ENCODE measurements at regions not wholly inside any gene's neighbourhood (a gene's known extent, or its start where the extent isn't known, plus 50 kb on each side); places are given as distances from the start of the nearest gene placed in this dataset.
A peak's percentile ranks its signal among the peaks of the same experiment; 100 is the strongest.

- no peak for DNase-seq
Observed at GRCh38 chr12:30874455-30875321, 51.9 kb upstream of the TSPAN11 start.

- DNase-seq = no peak
Observed at GRCh38 chr12:30870491-30871265, 55.9 kb upstream of the TSPAN11 start.

GRCh38 chr12:30867415-30867814, 59.1 kb upstream of the TSPAN11 start:
- no peak for DNase-seq

GRCh38 chr12:30866256-30866655, 60.3 kb upstream of the TSPAN11 start:
- DNase-seq = no peak

DNA sequence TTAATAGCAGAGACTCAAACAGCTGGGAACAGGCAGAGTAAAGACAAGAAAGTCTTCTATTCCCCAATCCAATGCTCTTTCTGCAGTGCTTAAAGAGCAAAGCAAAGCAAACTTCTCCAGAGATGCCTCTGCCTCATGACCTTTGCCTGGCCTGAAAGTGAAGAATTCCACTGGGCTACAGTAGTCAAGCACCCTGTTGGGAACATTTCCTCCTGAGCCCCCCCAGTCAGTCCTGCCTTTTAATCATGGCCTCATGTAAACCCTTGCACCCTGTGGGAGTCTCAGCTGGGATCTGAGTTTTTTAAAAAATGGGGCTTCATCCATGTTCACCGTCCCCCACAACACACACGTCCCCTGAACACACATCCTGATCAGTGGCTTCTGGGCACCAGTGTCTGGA, 62.7 kb upstream of the TSPAN11 start:
- DNase-seq = no peak

DNA sequence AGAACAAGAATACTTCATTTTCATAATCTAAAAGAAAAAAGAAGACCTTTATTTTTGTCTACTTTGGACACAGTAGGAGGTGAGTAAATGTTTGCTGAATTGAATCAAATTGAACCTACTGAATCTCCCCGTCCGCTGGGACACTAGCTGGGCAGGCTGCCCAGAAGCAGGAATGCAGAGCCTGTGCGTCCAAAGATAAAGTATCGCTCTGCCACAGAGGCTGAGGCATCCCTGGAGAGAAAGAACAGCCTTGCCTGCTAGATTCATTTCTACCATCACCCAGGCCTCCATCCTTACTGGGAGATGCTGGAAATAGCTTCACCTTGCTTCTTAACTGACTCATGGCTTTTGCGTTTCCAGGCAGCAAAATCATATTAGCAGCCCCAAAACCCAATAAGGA, 64.1 kb upstream of the TSPAN11 start:
- DNase-seq = no peak

- DNase-seq = no peak
Observed at GRCh38 chr12:30859226-30859625, 67.3 kb upstream of the TSPAN11 start.

DNA sequence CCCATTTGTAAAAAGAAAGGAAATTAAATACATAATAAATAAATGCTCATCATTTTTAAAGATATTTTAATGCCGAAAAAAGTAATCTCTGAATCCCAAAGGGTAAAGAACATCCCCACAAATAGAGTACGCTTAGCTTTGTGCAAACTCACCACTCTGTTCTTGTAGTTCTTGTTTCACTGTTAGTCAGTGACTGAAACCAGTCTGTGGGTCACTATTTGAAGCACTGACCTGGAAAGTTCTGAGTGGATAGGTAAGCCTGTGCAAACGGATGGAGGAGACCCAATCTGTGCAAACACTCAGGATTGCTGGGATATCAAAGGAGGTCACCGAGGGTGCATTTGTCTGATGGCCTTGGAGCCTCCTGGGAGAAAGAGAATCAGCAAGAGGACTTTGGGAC, 68.1 kb upstream of the TSPAN11 start:
- no peak for DNase-seq

- DNase-seq = no peak
Observed at GRCh38 chr12:30853561-30854133, 72.9 kb upstream of the TSPAN11 start.

DNA sequence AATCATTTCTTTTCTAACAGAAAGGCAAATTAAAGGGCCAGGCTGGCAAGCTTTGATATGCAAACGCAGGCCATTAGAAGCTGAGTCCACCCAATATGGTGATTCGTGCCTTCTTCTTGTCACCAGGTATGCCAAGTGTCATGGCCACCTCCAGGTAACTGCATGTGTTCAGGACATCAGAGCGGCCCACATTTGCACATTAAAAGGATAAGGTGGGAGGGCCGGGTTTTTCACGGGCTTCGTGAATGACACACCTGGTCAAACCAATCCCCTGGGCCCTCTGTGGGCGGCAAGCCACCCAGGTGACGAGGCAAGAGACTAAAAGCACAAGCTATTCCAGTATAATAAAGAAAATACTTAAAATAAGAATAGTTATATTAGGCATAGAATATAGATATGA, 75.9 kb upstream of the TSPAN11 start:
- no peak for DNase-seq

- peak in 1 of 2 donors; percentile 28 for DNase-seq
Observed at GRCh38 chr12:30847259-30847658, 79.3 kb upstream of the TSPAN11 start.

- no peak for DNase-seq
Observed at GRCh38 chr12:30846776-30847175, 79.8 kb upstream of the TSPAN11 start.

DNA sequence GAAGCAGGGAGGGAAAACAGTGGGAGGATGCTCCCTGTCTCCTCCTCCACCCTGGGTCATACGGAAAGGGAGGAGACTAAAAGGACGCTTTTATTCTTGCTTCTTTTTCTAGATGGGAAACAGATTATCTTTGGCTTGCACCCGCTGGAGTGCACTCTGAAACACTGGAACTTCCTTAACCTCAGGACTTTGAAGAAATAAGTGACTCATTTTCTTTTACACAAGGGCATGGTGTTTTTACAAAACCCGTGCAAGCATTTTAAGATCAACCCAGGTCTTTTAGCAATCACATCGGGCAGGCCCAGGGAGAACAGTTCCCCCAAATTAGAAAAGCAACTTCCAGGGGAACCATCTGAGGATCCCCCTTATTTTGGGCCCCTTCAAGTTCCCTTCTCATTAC, 80.9 kb upstream of the TSPAN11 start:
- DNase-seq = no peak

- DNase-seq = no peak
Observed at GRCh38 chr12:30843211-30843610, 83.3 kb upstream of the TSPAN11 start.

DNA sequence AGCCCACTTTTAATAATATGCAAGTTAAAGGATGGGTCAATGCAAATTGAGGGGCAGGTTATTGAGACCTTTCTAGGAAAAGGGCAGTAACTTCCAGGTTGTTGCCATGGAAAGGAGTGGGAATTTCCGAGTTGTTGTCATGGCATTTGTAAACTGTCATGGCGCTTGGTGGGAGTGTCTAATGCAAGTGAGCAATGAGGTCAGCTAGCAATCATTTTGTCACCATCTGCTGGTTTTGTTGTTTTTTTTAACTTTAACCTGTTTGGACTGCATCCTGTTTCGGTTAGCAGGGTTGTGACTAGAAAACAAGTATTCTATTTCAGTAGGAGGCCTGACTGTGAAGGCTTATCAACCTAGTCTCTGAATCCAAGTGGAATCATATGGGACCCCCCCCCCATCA, 85.8 kb upstream of the TSPAN11 start:
- no peak for DNase-seq

- no peak for DNase-seq
Observed at GRCh38 chr12:30839643-30840220, 85.0 kb upstream of the CAPRIN2 start.

DNA sequence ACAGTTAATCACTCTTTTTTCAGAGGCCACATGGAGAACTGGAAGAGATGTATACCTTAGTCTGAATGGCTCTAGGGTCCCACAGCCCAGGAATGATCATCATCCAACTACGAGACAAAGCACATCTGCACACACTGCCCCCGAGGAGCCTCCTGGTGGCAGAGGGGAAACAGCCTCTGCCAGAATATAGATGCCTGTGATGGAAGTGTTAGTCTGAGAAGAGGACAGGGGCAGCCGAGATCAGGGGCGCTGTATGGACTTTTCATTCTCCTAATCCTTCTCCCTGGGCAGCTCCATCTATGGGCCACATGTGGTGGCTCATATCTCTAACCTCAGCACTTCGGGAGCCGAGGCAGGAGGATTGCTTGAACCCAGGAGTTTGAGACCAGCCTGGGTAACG, 82.8 kb upstream of the CAPRIN2 start:
- DNase-seq = no peak

DNA sequence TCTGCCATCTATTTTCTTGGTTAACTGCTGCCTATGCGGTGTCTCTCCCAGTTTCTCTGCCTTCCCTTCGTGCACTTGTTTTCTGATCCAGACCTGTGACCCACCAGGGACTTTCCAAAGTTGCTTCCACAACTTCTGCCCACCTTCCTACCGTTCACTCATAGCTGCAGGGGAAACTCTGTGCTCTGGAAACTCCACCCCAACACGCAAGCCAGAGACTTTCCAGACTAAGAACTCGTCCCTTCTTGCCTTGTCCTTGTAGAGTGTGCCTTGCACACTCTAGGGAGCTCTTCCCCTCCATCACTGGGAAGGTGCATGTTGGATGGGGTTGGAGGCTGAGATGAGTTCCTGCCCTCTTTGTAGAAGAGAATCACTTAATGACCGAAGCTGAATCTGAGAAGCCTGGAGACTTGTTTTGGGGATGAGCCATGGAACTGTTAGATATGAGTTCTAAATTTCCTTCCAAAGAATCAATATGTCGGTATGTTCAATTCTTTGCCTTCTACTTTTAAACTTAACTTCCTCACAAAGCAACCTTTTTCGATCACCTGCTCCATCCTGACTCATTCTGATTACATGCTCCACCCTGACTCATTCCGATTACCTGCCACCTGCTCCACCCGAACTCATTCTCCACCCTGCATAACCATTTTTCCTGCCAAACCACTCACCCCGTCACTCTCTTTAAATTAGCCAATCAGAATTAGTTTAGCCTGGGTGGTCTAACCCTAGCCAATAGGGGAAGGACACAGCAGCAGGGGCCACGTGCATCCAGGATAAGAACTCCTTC, 82.1 kb upstream of the CAPRIN2 start:
- DNase-seq = no peak

DNA sequence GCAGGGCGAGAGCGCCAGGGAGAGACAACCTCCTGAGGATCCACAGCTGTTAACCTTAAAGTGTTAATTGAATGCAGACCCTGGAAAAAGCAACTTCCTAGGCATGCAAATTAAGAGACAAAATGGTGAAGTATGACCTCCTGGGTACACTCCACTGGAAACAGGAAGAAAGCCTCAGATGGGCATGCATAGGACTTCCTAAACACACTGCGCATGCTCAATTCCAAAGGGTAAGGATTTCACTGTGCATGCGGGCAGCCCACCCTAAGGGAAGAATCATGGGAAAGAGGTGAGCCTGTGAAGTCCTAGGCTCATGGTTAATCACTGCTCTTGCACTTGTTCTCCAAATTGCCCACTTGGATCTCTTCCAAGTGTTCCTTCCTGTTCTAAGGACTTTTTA, 80.5 kb upstream of the CAPRIN2 start:
- no peak for DNase-seq

DNA sequence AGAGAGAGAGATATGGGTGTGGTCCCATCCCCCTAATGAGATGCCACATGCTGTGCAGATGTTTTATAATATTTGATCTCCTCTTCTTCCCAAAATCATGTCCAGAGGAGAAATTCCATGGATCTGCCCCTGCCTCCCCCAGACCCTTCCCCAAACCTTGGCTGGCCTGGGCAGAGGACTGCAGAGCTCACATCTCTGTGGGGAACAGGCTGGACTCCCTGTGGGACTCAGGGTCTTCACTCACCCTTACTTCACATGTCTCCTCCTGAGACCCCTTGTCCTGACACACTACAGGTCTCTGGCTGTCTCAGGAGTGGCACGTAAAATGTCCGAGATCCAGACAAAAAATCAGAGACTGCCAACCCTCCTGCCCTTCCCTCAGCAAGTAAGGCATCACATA, 76.0 kb upstream of the CAPRIN2 start:
- DNase-seq = no peak

- no peak for DNase-seq
Observed at GRCh38 chr12:30829876-30830275, 75.1 kb upstream of the CAPRIN2 start.

GRCh38 chr12:30828686-30829085, 73.9 kb upstream of the CAPRIN2 start:
- DNase-seq = no peak
